ENCODE measurements at regions not wholly inside any gene's neighbourhood (a gene's known extent, or its start where the extent isn't known, plus 50 kb on each side); places are given as distances from the start of the nearest gene placed in this dataset.
"Not testable (repeated sequence)": the region's sequence is repeated elsewhere in the genome, so short reads cannot be mapped to it uniquely, and the experiment has no call there.

- DNase-seq, result not testable (repeated sequence)
Measured at GRCh38 chr4:189629733-189630132, 310.9 kb upstream of the FRG1 start.

GRCh38 chr4:189630913-189631567 is 309.6 kb upstream of the FRG1 start:
- not testable (repeated sequence) for DNase-seq

- DNase-seq, result not testable (repeated sequence)
Measured at GRCh38 chr4:189631568-189631916, 309.1 kb upstream of the FRG1 start.

- DNase-seq, result not testable (repeated sequence)
Measured at GRCh38 chr4:189650436-189650835, 290.2 kb upstream of the FRG1 start.

GRCh38 chr4:189653130-189653653 is 287.5 kb upstream of the FRG1 start:
- DNase-seq, result not testable (repeated sequence)

- DNase-seq, result not testable (repeated sequence)
Measured at GRCh38 chr4:189653983-189654382, 286.7 kb upstream of the FRG1 start.

GRCh38 chr4:189654396-189654795 is 286.3 kb upstream of the FRG1 start:
- DNase-seq, result not testable (repeated sequence)

GRCh38 chr4:189655817-189656216 is 284.9 kb upstream of the FRG1 start:
- DNase-seq, result not testable (repeated sequence)

GRCh38 chr4:189656641-189657040 is 284.0 kb upstream of the FRG1 start:
- DNase-seq, result peak; percentile 20

- DNase-seq, result not testable (repeated sequence)
Measured at GRCh38 chr4:189658259-189658658, 282.4 kb upstream of the FRG1 start.

GRCh38 chr4:189658831-189659230 is 281.8 kb upstream of the FRG1 start:
- DNase-seq, result not testable (repeated sequence)

- no peak for DNase-seq
Measured at GRCh38 chr4:189659287-189659686, 281.4 kb upstream of the FRG1 start.

- no peak for DNase-seq
Measured at GRCh38 chr4:189660722-189661360, 279.8 kb upstream of the FRG1 start.

- no peak for DNase-seq
Measured at GRCh38 chr4:189664693-189665250, 275.9 kb upstream of the FRG1 start.

GRCh38 chr4:189665712-189666305 is 274.9 kb upstream of the FRG1 start:
- DNase-seq, result not testable (repeated sequence)

GRCh38 chr4:189667386-189667785 is 273.3 kb upstream of the FRG1 start:
- DNase-seq, result not testable (repeated sequence)

GRCh38 chr4:189697675-189698245 is 242.9 kb upstream of the FRG1 start:
- not testable (repeated sequence) for DNase-seq

- not testable (repeated sequence) for DNase-seq
Measured at GRCh38 chr4:189703000-189703399, 237.7 kb upstream of the FRG1 start.

GRCh38 chr4:189706821-189707220 is 233.9 kb upstream of the FRG1 start:
- not testable (repeated sequence) for DNase-seq

- DNase-seq, result not testable (repeated sequence)
Measured at GRCh38 chr4:189707227-189707626, 233.4 kb upstream of the FRG1 start.

GRCh38 chr4:189711956-189712355 is 228.7 kb upstream of the FRG1 start:
- DNase-seq, result not testable (repeated sequence)

Measured in skin of body (tissue), 1 donor.